K562 (cell line): ENCODE measurements at regions not wholly inside any gene's neighbourhood (a gene's known extent, or its start where the extent isn't known, plus 50 kb on each side); places are given as distances from the start of the nearest gene placed in this dataset.

Source experiments
- ATAC-seq: fragments of 200-7000 bp; cut with Tn5 transposase; 3 replicates; pipeline ENCODE4 v1.9.1; 2020; ENCODE audit warnings: moderate library complexity
- BruUV-seq: library from RNA; stranded (reverse); fragments of 400-500 nt; replicated peaks from 2 replicates; lab custom pipeline; 2021; lab: Mats Ljungman, UMichigan
- CTCF ChIA-PET: fragments of 300-600 bp; formaldehyde crosslinking; extraction: SDS; loops from one replicate; lab custom pipeline; 2021; ENCODE audit warnings: low intra/inter-chr PET ratio; lab: Yijun Ruan, JAX
- POLR2A ChIA-PET: fragments of 300-600, 350-650 bp; sonication (Branson Sonifier 250); formaldehyde crosslinking; extraction: SDS; loops from one replicate; lab custom pipeline; 2021; ENCODE audit warnings: antibody characterized with exemption, inconsistent platforms; lab: Yijun Ruan, JAX
- DNase-seq, 4 experiments: peaks; one replicate each; pipeline versions ENCODE4 v3.0.0 to v3.0.0-alpha.2; 2011 to 2018; ENCODE audit warnings: low spot score in 3 of 4, mixed read lengths in 3 of 4; ENCODE audit errors: extremely low read depth in 1 of 4
- FAIRE-seq: peaks from 2 replicates; lab custom pipeline; 2011; peaks lifted over from hg19 to GRCh38; lab: Jason Lieb, UNC
- H2AFZ ChIP-seq: 2 replicates; pipeline ENCODE4 v1.6.0; 2011; ENCODE audit warnings: low read depth, low read length, control low read depth, inconsistent platforms
- H3K27ac ChIP-seq: fragments of 200-600 bp; 3 replicates; pipeline ENCODE4 v1.8.0; 2011; ENCODE audit warnings: low read depth, mild to moderate bottlenecking, control low read depth, inconsistent platforms, low read length, moderate library complexity, mixed read lengths; ENCODE audit errors: extremely low read depth
- H3K27me3 ChIP-seq, 2 experiments: fragments of 300-600 bp in 1 of 2; 2 replicates in 1 of 2; 3 replicates in 1 of 2; pipeline versions ENCODE4 v1.6.0 to v1.8.0; 2011; ENCODE audit warnings: inconsistent platforms in 2 of 2, low read length in 2 of 2, mild to moderate bottlenecking in 1 of 2, mixed read lengths in 1 of 2, moderate library complexity in 1 of 2; ENCODE audit not compliant: control insufficient read depth in 2 of 2, insufficient read depth in 2 of 2
- H3K36me3 ChIP-seq: fragments of 300-600 bp; 3 replicates; pipeline ENCODE4 v1.8.0; 2011; ENCODE audit warnings: mild to moderate bottlenecking, low read length, inconsistent platforms; ENCODE audit not compliant: control insufficient read depth, insufficient read depth
- H3K4me1 ChIP-seq, 2 experiments: fragments of 200-600 bp in 1 of 2; replicated peaks in 1 of 2; 2 replicates in 1 of 2; 3 replicates in 1 of 2; pipeline versions ENCODE4 v1.5.1 to v1.8.0; 2011; ENCODE audit warnings: inconsistent platforms in 2 of 2, low read length in 2 of 2, mild to moderate bottlenecking in 1 of 2, mixed read lengths in 1 of 2, moderate library complexity in 1 of 2; ENCODE audit not compliant: control insufficient read depth in 2 of 2, insufficient read depth in 2 of 2
- H3K4me2 ChIP-seq: 2 replicates; pipeline ENCODE4 v1.6.1; 2011; ENCODE audit warnings: low read length, control low read depth, inconsistent platforms, mixed read lengths; ENCODE audit not compliant: insufficient read depth
- H3K4me3 ChIP-seq: fragments of 200-600 bp; sonication (generic), shearing (Covaris generic); 2 replicates; pipeline ENCODE4 v1.5.1; 2016; ENCODE audit warnings: control low read depth, inconsistent platforms
- H3K79me2 ChIP-seq: fragments of 200-600 bp; 3 replicates; pipeline ENCODE4 v1.8.0; 2011; ENCODE audit warnings: low read length, inconsistent platforms; ENCODE audit not compliant: control insufficient read depth, insufficient read depth
- H3K9ac ChIP-seq, 2 experiments: 2 replicates each; pipeline versions ENCODE4 v1.6.0 to v1.6.1; 2011; ENCODE audit warnings: low read depth in 2 of 2, low read length in 2 of 2, control low read depth in 1 of 2, inconsistent platforms in 1 of 2, mild to moderate bottlenecking in 1 of 2, mixed read lengths in 1 of 2; ENCODE audit not compliant: insufficient read depth in 1 of 2
- H3K9me1 ChIP-seq: one replicate; pipeline ENCODE4 v1.6.0; 2011; ENCODE audit warnings: inconsistent platforms, mild to moderate bottlenecking, low read length, moderate library complexity; ENCODE audit not compliant: control insufficient read depth, insufficient read depth
- H3K9me3 ChIP-seq: replicated peaks from 2 replicates; pipeline ENCODE4 v1.5.1; 2011; ENCODE audit warnings: low read depth, low read length, inconsistent platforms; ENCODE audit not compliant: control insufficient read depth, insufficient read depth
- H4K20me1 ChIP-seq: replicated peaks from 2 replicates; pipeline ENCODE4 v1.6.1; 2011; ENCODE audit warnings: low read length, inconsistent platforms, mixed read lengths; ENCODE audit not compliant: control insufficient read depth, insufficient read depth
- KDM5B ChIP-seq: fragments of 200-600 bp; sonication (generic); IDR thresholded peaks from 2 replicates; pipeline ENCODE4 v1.6.1; 2012; ENCODE audit warnings: low read depth, mild to moderate bottlenecking, moderate library complexity, low read length, control low read depth, inconsistent platforms; ENCODE audit not compliant: insufficient replicate concordance
- POLR2B ChIP-seq: fragments of 450-650 bp; IDR thresholded peaks from 2 replicates; pipeline ENCODE4 v1.6.1; 2018; ENCODE audit warnings: low read depth; ENCODE audit not compliant: partially characterized antibody
- SAFB ChIP-seq: fragments of 200-400 bp; formaldehyde crosslinking; IDR thresholded peaks from 2 replicates; pipeline ENCODE4 v1.6.1; 2017; ENCODE audit warnings: low read depth, low read length, borderline replicate concordance
- ZBTB26 ChIP-seq: fragments of 450-650 bp; formaldehyde crosslinking; IDR thresholded peaks from 2 replicates; pipeline ENCODE4 v1.4.0; 2022; ENCODE audit warnings: missing genetic modification characterization
- ZNF695 ChIP-seq: fragments of 450-650 bp; formaldehyde crosslinking; IDR thresholded peaks from 2 replicates; pipeline ENCODE4 v1.4.0; 2020; ENCODE audit warnings: mild to moderate bottlenecking, moderate library complexity
- WGBS: fragments of 100-300 bp; shearing (Covaris generic); methylation state at CpG from one replicate; pipeline ENCODE4 v1.1.6; 2016; ENCODE audit warnings: low coverage, mixed read lengths; ENCODE audit not compliant: insufficient coverage; ENCODE audit errors: missing lambda C conversion rate; 5-methylcytosine and 5-hydroxymethylcytosine counted together
- in situ Hi-C: fragments of 300-500 bp; cut with MboI; formaldehyde crosslinking; loops from 4 replicates; pipeline ENCODE4 v1.15.0; 2018; ENCODE audit warnings: inconsistent platforms, mixed read lengths
- intact Hi-C: fragments of 100-400 bp; cut with micrococcal nuclease; formaldehyde crosslinking; loops from 2 replicates; pipeline ENCODE4 v1.14.2; 2022

- no TSS peak for BruUV-seq
- Histone ChIP-seq H3K9me1 (no peaks in the 10 kb centered on the region), H3K9me3 (no peaks in the 10 kb centered on the region), H2AFZ (no peak overlapping the region), H3K36me3 (no peaks in the 10 kb centered on the region), H3K9ac (no peak overlapping the region), H3K4me3 (no peak overlapping the region), H4K20me1 (no peaks in the 10 kb centered on the region), H3K79me2 (no peaks in the 10 kb centered on the region), H3K27me3 (no peaks in the 10 kb centered on the region), H3K4me2 (no peak overlapping the region), H3K27ac (no peak overlapping the region), H3K4me1 (no peaks in the 10 kb centered on the region)
- ATAC-seq = no peak
- DNase-seq = no peak
- intact Hi-C loops (no loop called here), in situ Hi-C loops (no loop called here)
- TF ChIP-seq ZNF695 (CRISPR knock-in tag) (no peak), POLR2B (no peak), SAFB (no peak), KDM5B (no peak), ZBTB26 (no peak)
- WGBS = 3% methylated on average over 4 of the region's 4 CpGs
- FAIRE-seq = no peak
- POLR2A ChIA-PET = no interaction called here
- CTCF ChIA-PET = no interaction called here
Observed at GRCh38 chr6:49072885-49073620, 390.0 kb downstream of the MMUT start.
